GM19238 (cell line): ENCODE measurements at regions not wholly inside any gene's neighbourhood (a gene's known extent, or its start where the extent isn't known, plus 50 kb on each side); places are given as distances from the start of the nearest gene placed in this dataset.

Source experiments
- DNase-seq: peaks from one replicate; pipeline ENCODE4 v3.0.0; 2011; ENCODE audit warnings: low spot score; ENCODE audit not compliant: insufficient read length

DNA sequence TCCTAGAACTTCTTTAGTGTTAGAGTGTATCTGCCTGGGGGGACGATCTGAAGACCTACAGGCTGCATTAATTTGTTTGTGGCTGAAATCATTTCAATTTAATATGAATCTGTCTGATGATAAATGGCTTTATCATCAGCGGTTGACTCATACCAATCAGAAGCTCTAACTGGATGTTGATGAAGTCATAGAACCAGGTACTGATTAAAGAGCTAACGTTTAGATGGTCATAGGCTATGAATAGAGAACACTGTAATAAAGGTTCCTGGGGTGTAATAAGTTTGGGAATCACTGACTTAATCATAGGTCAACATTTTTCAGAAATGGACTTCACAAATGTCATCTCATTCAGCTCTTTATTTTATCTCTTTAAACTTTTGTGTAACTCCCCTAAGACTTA, 329.9 kb downstream of the MSX2 start:
- DNase-seq: no peak

DNA sequence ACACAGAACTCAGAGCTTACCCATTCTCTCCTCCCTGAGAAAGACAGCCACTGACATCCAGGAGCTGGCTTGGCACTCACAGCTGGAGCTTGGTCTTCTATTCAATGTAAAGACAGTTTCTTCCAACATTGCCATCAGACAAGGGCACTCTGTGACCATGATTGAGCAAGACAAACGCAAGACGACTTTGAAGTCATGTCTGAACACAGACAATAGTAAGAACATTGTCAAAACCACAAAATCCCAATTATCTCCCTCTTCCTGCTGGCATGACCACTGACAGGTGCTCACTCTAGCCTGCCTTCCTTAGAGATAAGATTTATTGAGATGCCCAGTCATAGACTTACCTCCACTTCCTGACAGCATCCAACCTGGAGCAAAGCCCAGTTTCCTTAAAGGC, 328.0 kb downstream of the MSX2 start:
- no peak for DNase-seq

DNA sequence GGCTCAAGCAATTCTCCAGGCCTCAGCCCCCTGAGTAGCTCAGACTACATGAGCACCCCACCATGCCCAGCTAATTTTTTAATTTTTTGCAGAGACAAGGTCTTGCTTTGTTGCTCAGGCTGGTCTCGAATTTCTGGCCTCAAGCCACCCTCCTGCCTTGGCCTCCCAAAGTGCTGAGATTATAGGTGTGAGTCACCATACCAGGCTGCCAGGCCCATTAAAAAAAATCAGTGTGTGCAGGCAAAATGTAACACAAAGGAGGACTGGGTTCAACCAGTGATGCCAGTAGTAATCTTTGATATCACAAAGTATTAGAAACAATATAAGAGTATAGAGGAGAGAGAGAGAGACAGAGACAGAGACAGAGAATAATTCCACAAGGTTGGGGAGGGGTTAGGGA, 322.7 kb downstream of the MSX2 start:
- no peak for DNase-seq

DNA sequence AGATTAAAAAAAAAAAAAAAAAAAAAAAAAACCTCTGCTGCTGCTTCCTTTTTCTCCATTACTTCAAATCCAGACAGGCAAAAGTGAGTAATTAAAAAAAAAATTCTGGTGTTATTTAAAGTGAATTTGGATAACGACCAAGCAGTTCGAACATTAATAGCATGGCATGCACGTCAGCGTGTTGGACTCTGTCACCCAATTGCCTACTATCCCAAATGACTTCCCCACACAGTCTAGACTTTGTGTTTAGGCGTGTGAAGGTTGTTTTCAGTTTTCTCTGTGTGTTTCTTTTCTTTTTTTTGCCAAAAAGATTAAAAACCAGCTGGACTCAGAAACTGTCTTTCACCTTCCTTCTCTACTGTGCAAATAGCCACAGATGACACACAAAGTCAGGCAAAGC, 321.4 kb downstream of the MSX2 start:
- DNase-seq: no peak

DNA sequence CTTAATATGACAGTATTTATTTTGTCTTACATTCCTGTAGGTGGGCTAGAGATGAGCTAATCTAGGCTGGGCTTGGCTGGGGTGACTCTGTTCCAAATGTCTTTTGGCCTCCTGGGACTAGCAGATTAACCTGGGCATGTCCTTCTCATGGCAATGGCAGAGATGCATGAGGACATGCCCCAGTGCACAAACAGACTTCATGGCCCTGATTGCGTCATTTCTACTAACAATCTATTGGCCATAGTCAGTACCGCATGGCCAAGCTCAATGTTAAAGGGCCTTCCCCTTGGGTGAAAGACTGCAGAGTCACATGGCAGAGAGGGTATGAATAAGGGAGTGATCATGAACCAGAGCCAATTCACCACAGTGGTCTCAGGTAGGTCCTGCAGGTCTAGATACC, 313.4 kb downstream of the MSX2 start:
- no peak for DNase-seq

DNA sequence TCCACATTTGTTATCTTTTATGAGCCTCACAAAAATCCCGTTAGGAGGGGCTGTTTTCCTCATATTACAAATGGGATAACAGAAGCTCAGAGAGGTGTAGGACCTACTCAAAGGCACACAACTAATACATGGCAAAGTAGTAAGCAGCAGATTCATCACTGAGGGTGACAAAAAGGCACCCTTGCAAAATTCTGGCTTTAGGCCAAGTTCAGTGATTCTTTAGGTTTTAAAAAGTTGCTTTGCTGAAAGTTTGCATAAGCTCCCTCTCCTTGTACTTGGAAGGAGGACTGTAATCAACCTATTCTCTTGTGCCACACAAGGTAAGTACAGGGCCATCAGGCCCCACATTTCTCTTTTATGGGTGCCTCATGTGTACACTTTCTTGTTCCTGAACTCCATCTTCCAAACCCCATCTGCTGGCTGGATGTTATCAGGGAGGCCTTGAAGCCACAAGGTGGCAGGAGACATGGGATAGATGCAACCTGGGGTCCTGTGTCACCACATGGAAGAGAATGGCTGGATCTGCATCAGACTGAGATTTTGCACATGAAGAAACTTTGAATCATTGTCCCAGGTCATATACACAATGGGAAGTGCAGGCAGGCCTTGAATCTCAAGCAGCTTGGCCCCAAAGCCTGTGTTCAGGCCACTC, 311.6 kb downstream of the MSX2 start:
- DNase-seq: no peak

DNA sequence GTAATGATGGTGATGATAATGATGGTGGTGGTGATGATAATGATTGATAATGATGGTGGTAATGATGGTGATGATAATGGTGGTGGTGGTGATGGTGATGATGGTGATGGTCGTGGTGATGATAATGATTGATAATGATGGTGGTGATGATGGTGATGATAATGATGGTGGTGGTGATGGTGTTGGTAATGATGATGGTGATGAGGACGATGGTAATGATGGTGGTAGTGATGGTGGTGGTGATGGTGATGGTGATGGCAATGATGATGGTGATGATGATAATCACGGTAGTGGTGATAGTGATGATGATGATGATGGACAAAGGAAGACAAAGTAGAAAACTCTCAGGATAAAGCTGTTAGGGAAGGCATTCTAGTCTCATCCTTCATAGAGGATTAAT, 310.5 kb downstream of the MSX2 start:
- no peak for DNase-seq

DNA sequence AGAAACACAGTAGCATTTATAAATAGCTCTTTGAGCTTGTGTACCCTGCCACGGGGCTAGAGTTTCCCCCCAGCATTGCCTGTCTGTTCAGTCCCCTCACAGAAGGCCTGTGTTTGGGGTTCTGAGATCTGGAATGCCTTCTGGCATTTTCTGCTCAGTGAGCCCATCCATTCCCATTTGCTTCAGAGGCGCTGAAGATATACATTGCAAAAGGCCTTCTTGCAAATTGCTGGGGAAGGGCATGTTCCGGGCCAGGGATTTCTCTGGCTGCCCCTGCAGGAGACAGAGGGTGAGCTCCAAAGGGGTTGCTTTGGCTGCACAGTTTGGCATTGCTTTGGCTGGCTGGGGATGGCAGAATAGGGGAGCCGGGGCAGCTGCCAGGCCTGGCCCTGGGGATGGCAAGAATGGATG, 308.4 kb downstream of the MSX2 start:
- no peak for DNase-seq

DNA sequence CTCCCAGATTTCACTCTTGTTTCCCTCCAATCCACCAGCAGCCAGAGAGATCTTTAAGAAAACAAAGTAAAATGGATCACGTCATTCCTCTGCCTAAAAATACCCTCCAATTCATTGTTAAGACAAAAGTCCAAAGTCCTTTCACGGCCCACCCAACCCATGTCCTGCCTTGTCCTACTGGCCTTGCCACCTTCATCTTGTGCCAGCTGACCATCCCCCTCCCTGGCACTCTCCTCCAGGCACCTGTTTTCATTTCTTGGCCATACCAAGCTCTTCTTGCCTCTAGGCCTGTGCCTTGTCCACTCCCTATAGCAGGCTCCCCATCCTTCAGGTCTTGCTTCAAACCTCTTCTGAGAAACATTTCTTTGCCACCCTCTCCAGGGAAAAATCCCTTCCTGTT, 307.6 kb downstream of the MSX2 start:
- DNase-seq: no peak

DNA sequence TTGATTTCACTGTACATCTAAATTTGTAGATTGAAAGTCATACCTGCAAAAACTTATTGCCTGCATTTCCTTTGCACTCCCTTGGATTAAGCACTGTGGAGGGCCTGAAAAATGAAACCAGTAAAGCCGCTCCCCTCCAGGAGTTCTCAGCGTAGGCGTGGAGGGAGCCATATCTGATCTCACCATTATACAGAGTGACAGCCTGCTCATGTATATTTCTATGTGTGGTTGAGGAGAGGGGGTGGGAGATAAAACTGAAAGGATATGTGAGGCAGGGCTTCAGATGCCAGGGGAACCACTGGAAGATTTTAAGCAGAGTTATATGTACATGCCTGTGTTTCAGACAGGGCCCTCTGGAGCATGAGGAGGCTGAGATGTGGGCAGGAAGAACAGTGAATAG, 303.0 kb downstream of the MSX2 start:
- no peak for DNase-seq

DNA sequence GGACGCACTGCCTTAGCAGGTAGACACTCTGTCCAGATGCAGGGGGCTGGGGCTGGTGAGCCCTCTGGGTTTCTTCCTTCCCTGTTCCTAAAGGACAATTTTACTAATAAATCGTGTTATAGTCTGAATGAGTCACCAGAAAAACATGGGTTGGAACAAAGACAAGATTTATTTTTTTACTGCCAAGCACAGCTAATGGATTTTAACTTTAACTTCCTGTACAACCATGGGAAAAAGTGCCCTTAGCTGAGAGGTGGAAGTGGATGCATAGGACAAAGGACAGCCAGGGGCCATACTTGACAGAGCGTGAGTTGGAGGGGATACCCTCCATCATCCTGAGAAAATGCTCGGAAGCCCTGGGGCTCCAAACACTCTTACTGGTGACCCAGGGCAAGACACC, 300.7 kb downstream of the MSX2 start:
- DNase-seq: no peak

DNA sequence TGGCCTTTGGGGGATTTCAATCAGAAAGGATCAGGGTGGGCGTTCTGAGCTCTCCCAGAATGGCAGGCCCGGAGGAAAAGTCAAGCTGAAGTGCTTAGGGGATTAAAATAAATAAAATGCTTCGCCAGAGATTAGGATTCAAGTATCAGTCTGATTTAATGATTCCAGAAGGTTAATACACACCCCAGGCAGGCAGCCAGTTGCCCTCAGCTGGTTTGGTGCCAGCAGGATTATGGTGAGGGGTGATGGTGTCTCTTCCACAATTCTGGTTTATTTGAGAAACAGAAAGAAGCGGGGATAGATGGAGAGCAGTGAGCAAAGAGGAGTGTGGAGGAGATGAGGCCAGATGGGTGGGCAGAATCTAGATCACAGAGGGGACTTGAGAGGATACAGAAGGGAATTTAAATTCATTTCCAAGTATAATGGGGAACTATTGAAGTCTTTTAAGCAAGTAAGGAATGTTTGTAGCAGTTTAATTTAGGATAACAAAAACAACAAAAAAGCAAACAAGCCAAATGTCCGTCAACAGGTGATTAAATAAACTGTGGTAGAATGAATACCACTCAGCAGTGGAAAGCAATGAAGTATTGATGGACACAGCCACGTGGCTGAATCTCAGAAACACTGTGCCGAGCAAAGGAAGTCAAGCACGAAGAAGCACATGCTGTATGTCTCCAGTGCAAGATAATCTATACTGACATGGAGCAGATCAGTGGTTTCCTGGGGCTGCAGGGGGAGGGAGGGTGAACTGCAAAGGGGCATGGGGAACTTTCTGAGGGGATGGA, 297.7 kb downstream of the MSX2 start:
- DNase-seq: no peak

DNA sequence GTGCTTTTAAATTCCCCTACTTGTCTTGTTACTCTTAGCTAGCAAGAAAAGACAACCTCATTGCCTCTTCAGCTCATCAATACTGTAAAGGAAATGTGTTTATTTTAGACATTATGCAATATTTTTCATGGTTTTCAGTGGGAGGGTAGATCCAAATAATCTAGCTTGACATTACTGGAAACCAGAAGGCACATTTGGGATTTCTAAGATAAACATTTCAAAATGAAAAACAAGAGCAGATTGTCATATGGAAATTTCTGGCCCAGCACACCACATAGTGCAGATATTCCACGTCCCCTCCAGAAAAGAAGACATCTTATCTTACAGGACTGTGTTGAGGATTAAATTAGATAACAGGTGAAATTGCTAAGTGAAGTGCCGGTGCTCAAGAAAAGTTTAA, 296.9 kb downstream of the MSX2 start:
- no peak for DNase-seq

DNA sequence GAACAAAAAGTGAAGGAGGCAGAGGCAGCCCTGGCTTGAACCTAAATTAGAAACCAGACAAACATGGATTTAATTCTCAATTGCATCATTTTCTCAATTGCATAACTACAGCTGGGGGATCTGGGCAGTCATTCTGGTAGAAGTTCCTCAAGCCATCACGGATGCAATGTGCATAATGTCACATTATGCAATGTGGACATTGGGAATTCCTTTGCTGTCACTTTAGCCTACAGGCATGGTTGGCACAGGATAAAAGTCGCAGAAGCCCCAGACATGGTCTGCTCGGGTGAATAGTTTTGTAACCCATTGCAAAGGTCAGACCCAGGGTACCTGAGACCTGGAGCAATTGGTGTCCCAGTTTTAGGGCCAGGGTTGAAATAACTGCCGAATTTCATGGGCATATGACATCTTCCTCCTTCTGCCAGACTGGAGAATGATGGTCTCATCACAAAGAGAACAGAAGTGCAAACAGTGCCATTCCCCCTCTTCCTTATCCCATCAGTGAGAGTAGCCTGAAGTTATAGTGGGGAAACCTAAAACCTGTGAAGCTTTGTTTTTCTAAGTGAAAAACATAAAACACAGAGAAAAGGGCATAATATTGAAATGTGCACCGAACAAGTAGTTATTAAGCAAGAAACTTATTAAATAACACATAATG, 290.8 kb downstream of the MSX2 start:
- no peak for DNase-seq

DNA sequence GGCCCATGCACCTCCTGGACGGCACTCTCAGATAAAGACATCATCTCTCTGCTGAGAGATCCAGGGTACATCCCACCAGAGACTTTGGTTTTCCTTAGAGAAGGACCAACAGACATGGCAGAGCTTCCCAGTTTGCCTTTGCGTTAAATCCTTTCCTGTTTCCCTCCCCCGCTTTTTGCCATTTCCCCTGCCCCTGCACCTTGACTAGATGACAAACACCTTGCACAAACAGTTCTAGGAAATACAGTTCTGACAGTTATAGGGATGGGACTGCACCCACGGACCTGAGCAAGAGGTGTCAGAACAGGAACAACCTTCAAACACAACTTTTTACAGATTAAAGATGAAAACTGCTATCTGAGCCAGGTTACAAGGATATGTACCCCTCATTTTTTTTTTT, 288.9 kb downstream of the MSX2 start:
- DNase-seq: no peak

DNA sequence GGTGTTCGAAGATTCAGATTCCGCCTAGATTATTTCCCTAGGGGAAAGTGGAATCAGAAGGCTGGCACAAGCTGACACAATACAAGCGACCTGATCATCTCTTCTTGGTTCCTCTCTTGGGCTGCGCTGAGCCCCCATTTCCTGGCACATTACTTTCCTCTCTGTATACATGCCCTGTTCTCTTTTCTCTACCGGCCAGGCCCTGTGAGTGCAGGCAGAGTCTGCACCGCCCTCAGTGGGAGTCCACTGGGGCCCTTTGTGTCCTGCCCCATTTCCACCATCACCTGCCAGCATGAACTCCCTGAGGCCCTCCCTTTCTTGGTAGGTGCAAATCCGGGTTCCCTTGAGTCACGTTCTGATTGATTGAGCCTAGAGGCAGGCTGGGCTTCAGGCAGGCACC, 287.9 kb downstream of the MSX2 start:
- no peak for DNase-seq

DNA sequence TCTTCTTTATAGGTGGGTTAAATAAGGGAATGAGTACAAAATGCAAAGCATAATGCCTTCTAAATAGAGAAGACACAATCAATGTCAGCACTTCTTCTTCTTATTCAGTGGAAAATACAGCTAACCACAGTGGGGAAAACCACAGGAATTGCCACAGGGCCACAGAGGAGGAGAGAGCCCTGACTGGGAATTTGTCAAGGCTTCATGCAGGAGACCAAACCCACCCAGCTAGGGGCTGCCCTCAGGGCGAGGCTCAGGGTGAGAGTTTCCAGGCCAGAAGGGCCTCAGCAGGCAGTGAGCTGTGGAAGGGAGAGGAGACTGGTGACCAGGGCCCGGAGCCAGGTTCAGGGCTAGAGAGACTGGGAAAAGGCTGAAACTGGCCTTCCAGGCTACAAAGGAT, 279.1 kb downstream of the MSX2 start:
- DNase-seq: no peak

DNA sequence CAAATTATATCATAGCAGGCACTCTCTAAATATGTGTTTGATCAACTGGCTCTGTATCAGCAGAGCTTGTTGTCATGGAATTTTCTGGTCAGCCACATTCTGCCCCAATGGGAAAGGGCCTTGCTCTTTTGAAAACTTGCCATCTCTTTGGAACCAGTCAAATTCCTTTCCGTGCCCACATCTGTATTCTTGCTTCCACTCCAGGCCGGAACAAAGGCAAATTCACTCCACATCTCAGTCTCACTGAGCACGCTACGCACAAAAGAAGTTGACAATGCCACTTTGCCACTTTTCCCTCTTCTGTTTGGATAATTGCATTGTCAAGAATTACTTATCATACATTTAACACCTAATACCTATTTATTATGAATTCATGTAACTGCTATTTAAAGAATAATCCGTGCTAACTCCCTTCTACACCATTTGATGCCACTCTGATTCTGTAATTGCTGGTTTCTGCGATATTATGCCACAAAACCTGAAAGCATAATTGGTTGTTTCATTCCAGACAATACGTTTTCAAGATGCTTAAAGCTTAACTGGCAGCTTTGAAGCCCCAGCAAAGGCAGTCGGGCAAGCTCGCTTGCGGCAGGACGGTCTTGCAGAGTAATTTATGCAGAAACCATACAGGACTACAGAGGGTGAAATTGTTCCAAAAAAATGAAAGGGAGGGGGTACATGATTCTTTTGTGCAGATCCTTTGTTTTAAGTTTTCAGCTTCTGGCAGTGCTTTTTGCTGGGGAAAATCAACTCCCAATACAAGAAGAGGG, 277.7 kb downstream of the MSX2 start:
- no peak for DNase-seq

DNA sequence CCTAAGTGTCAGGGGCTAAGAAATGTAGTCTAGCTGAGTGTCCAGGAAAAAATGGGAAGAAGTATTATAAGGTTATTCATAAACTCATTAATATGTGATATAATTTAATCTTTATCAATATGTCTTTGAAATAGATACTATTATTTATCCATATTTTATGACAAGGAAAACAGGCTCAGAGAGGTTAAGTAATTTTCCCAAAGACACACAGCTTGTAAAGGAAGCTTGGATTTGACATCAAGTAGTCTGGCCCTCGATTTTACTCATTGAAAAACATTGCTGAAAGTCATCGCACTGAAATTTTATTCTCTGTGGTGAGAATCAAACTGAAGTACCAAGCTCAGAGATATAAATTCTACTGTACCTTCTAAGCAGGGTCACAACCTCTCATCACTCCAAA, 276.9 kb downstream of the MSX2 start:
- DNase-seq: no peak

DNA sequence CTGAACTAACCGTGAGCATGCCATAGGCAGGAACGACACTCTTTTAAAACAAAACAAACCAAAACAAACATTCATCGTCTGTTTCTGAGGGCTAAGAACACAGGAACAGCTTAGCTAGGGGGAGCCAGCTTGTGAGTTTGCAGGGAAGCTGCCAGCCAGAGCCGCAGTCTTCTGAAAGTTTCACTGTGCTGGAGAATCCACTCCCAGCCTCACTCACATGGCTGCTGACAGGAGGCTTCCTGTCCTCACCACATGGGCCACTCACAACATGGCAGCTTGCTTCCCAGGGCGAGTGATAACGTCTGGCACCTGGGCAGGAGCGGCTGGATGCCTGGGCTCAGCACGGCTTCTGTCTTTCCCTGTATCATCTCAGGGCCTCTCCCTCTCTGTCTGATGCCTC, 275.2 kb downstream of the MSX2 start:
- no peak for DNase-seq

DNA sequence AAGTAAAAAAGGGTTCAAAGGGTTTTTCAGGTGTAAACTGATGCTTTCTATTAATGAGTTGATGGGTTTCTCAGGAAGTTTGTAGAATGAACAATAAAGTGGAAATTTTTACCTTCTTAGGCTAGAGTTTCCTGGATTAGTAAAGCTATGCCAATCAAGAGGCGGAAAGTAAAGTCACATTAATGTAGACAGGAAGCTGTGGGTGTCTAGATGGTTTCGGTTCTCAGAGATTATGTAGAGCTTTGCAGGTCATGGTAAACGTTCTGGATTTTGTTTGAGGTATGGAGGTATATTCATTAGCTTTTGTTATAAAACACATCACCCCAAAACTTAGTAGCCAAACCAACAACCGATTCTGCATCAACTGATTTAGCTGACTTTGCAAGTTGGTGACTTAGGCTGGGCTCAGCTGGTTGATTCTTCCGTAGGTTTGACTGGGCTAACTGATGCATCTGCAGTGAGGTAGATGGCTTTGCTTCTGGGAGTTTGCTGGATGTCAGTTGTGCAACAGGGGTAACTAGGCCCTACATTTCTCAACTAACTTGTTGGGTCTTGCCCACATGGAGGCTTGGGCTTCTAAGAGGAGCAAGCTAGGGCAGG, 273.8 kb downstream of the MSX2 start:
- DNase-seq: no peak

DNA sequence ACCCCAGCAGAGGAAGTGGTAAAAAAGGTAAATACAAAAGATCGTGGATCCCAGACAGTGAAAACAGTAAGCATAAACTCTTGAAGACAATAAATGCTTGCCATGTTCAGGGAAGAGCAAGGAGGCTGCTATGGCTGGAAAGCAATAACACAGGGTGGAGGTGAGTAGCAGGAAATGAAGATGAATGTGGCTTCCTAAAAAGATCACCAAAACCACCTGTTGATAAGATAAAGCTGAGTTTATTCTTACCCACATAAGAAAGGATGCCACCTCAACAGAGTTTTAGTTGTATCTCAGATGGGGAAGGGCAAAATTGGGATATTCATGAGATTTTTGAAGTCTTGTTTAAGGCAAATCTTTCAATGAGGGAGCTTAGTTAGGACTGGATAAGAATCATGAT, 273.3 kb downstream of the MSX2 start:
- DNase-seq: no peak
